Peyer's patch (tissue), 4 donors: ENCODE measurements at regions not wholly inside any gene's neighbourhood (a gene's known extent, or its start where the extent isn't known, plus 50 kb on each side); places are given as distances from the start of the nearest gene placed in this dataset.

Experiments
- POLR2A ChIP-seq, 2 donors: fragments of 450-650 bp; IDR thresholded peaks; one replicate each; pipeline ENCODE4 v1.5.1; 2017; ENCODE audit warnings: antibody characterized with exemption in 2 of 2, mild to moderate bottlenecking in 2 of 2, moderate library complexity in 2 of 2
- TF ChIP-seq, protein P1 (sequence below), 6 experiments: fragments of 450-650 bp in 4 of 6; fragments of 200-600 bp in 2 of 6; sonication (generic) in 1 of 6; IDR thresholded peaks; one replicate each; pipeline ENCODE4 v1.5.1; 2017 to 2019; ENCODE audit warnings: antibody characterized with exemption in 6 of 6, mild to moderate bottlenecking in 3 of 6, moderate library complexity in 1 of 6

- TF ChIP-seq, protein P1, sequence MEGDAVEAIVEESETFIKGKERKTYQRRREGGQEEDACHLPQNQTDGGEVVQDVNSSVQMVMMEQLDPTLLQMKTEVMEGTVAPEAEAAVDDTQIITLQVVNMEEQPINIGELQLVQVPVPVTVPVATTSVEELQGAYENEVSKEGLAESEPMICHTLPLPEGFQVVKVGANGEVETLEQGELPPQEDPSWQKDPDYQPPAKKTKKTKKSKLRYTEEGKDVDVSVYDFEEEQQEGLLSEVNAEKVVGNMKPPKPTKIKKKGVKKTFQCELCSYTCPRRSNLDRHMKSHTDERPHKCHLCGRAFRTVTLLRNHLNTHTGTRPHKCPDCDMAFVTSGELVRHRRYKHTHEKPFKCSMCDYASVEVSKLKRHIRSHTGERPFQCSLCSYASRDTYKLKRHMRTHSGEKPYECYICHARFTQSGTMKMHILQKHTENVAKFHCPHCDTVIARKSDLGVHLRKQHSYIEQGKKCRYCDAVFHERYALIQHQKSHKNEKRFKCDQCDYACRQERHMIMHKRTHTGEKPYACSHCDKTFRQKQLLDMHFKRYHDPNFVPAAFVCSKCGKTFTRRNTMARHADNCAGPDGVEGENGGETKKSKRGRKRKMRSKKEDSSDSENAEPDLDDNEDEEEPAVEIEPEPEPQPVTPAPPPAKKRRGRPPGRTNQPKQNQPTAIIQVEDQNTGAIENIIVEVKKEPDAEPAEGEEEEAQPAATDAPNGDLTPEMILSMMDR (IDR thresholded peaks at IDR 0.05), result no peak
- TF ChIP-seq POLR2A (IDR thresholded peaks at IDR 0.05), result no peak
Observed at GRCh38 chr13:24002206-24002815, 105.0 kb upstream of the C1QTNF9B start.
